Large intestine (tissue), 3 donors: ENCODE measurements at regions not wholly inside any gene's neighbourhood (a gene's known extent, or its start where the extent isn't known, plus 50 kb on each side); places are given as distances from the start of the nearest gene placed in this dataset.

ENCODE experiments used
- DNase-seq, 2 donors: peaks; one replicate each; pipeline versions ENCODE4 v3.0.0 to v3.0.0-alpha.2; 2013
- H3K27ac ChIP-seq: one replicate; pipeline ENCODE4 v1.5.1; 2013; ENCODE audit warnings: low read length
- H3K27me3 ChIP-seq: 2 replicates; pipeline ENCODE4 v1.6.1; 2013; ENCODE audit warnings: low read length; ENCODE audit not compliant: control insufficient read depth, insufficient read depth
- H3K36me3 ChIP-seq: 2 replicates; pipeline ENCODE4 v1.6.1; 2013; ENCODE audit warnings: low read length; ENCODE audit not compliant: control insufficient read depth, insufficient read depth
- H3K4me1 ChIP-seq: one replicate; pipeline ENCODE4 v1.6.1; 2013; ENCODE audit warnings: low read length; ENCODE audit not compliant: control insufficient read depth, insufficient read depth
- H3K4me3 ChIP-seq: one replicate; pipeline ENCODE4 v1.5.1; 2013; ENCODE audit warnings: low read length
- H3K9me3 ChIP-seq: one replicate; pipeline ENCODE4 v1.6.1; 2013; ENCODE audit warnings: mild to moderate bottlenecking, low read depth, low read length, moderate library complexity; ENCODE audit not compliant: control insufficient read depth
- WGBS: methylation state at CpG from one replicate; pipeline ENCODE4 v1.1.5; 2013; ENCODE audit warnings: low lambda C conversion rate; ENCODE audit not compliant: insufficient coverage; 5-methylcytosine and 5-hydroxymethylcytosine counted together

DNA sequence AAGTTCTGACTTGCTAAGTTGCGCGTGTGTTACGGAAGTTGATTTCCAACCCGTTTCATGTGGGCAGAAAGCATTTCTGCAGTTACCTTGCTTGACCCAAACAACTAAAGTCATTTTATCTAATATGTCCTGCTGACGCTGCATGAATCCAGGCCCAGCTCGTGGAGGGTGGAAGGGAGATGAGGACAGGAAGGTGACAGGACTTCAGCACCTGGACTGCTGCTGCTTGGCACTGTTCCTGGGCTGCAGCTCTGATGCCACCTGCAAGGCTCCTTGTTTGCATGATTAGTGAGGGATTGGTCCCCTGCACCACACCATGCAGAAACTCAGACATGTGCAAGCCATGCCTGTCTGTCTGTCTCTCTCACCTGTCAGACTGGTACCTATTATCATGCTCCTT is 198.4 kb downstream of the PRDM2 start:
- H3K27ac ChIP-seq: no peak overlapping the region
- peaks cover 4% of the 10 kb centered on the region for H3K27me3 ChIP-seq
- DNase-seq: no peak
- H3K4me1 ChIP-seq: peaks cover 2% of the 10 kb centered on the region
- no peaks in the 10 kb centered on the region for H3K9me3 ChIP-seq
- H3K4me3 ChIP-seq: no peak overlapping the region
- H3K36me3 ChIP-seq: no peaks in the 10 kb centered on the region
- no CpG with 5 or more reads among the region's 6 CpGs for WGBS

DNA sequence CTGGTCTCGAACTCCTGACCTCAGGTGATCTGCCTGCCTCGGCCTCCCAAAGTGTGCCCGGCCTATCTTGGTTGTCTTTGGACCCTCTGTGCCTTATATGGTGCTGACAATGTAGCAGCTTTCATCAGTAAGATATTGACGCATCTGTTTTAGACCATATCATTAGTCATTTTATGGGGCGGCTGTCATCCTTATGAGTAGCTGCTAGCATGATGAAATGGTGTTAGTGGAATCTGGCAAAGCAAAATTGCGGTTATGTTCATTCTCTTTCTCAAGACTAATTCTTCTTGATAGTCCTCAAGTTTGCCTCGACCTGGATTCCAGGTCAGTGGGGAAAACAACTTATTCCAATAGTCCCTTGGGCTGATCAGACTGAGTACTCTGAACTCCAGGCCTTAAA is 199.9 kb downstream of the PRDM2 start:
- Histone ChIP-seq H3K36me3 (no peaks in the 10 kb centered on the region), H3K9me3 (peaks cover 5% of the 10 kb centered on the region), H3K4me3 (no peak overlapping the region), H3K4me1 (peaks cover 2% of the 10 kb centered on the region), H3K27ac (no peak overlapping the region), H3K27me3 (no peaks in the 10 kb centered on the region)
- 100% methylated on average over 2 of the region's 7 CpGs for WGBS
- DNase-seq: no peak

DNA sequence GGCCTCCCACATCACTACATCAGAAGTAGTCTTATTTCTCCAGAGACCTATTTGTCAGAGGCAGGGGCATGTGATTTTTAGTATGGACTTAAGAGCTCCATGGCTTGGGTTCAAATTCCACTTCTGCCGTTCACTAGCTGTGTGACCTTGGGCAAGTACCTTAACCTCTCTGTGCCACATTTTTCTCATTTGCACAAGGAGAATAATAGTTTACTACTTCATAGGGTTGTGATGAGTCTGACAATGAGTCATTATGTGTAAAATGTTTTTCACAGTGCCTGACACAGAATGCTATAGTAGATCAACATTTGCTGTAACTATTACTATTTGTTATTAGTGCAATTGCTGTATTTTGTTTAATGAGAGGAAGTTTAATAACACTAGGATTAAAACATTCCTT is 200.6 kb downstream of the PRDM2 start:
- DNase-seq: no peak
- no peaks in the 10 kb centered on the region for H3K36me3 ChIP-seq
- H3K27me3 ChIP-seq: no peaks in the 10 kb centered on the region
- no peak overlapping the region for H3K27ac ChIP-seq
- no peak overlapping the region for H3K4me3 ChIP-seq
- H3K9me3 ChIP-seq: peaks cover 5% of the 10 kb centered on the region
- no CpG with 5 or more reads among the region's 1 CpG for WGBS
- H3K4me1 ChIP-seq: peaks cover 2% of the 10 kb centered on the region

DNA sequence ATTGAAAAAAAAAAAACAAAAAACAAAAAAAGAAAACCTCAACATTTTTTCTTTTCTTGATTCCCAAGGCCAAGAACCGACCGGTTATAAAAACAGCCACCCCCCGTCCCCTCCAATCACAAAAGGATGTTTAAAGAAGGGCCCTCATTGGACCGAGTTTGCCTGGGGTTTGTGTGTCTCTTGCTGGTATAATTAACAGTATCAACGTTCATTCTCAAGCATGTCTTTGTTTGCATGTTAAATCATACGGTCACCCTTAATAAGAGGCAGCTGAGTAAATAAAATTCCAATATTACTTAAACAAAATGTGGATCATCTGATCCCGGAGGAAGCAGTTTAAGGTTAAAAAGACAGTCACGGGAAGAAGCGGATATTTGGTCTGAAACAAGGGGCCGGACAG is 201.1 kb downstream of the PRDM2 start:
- 8% methylated on average over 2 of the region's 10 CpGs for WGBS
- no peak for DNase-seq
- Histone ChIP-seq H3K36me3 (no peaks in the 10 kb centered on the region), H3K27me3 (no peaks in the 10 kb centered on the region), H3K9me3 (peaks cover 5% of the 10 kb centered on the region), H3K4me1 (peaks cover 2% of the 10 kb centered on the region), H3K4me3 (no peak overlapping the region), H3K27ac (no peak overlapping the region)

DNA sequence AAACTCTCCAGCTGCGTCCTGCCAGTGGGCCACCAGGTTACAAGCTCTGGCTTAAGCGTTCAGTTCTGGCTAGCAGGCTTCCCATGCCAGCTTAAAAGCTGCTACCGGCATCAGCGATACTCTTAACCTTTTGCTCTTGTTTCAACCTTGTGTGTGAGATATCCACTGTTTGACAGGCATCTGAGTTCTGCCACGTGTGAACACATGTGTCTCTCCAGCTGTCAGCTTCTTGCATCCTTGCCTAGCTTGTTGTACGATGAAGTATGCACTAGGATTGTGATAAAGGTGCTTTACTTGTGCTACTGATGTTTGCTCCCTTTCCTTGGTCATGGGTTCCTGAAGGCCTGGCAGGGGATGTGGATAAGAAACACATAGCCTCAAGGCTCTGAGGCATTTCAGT is 201.6 kb downstream of the PRDM2 start:
- Histone ChIP-seq H3K27ac (no peak overlapping the region), H3K9me3 (peaks cover 5% of the 10 kb centered on the region), H3K4me1 (peaks cover 2% of the 10 kb centered on the region), H3K36me3 (no peaks in the 10 kb centered on the region), H3K27me3 (no peaks in the 10 kb centered on the region), H3K4me3 (no peak overlapping the region)
- no CpG with 5 or more reads among the region's 6 CpGs for WGBS
- DNase-seq: no peak

DNA sequence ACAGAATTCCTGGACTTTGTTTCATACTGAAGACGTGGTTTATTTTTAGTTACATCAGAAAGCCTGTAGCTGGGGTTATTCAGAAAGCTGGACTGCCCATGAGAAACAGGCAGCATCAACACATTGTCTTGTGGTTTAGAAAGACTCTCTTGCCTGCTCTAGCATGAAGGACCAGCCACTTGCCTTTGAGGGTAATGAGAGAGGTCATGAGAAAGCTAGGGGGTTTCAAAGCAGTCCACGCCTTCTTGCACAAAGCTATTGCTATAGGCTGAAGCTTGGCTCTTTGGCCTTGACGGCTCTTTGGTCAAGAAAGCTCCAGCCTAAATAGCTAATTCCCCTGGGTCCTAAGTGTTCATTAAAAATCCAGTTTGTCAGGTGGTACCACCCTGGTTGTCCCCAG is 208.1 kb downstream of the PRDM2 start:
- WGBS: no CpG with 5 or more reads among the region's 3 CpGs
- Histone ChIP-seq H3K36me3 (no peaks in the 10 kb centered on the region), H3K27ac (no peak overlapping the region), H3K27me3 (no peaks in the 10 kb centered on the region), H3K4me3 (no peak overlapping the region), H3K4me1 (peaks cover 5% of the 10 kb centered on the region), H3K9me3 (peaks cover 5% of the 10 kb centered on the region)
- DNase-seq: peak in 1 of 2 donors; percentile 12

DNA sequence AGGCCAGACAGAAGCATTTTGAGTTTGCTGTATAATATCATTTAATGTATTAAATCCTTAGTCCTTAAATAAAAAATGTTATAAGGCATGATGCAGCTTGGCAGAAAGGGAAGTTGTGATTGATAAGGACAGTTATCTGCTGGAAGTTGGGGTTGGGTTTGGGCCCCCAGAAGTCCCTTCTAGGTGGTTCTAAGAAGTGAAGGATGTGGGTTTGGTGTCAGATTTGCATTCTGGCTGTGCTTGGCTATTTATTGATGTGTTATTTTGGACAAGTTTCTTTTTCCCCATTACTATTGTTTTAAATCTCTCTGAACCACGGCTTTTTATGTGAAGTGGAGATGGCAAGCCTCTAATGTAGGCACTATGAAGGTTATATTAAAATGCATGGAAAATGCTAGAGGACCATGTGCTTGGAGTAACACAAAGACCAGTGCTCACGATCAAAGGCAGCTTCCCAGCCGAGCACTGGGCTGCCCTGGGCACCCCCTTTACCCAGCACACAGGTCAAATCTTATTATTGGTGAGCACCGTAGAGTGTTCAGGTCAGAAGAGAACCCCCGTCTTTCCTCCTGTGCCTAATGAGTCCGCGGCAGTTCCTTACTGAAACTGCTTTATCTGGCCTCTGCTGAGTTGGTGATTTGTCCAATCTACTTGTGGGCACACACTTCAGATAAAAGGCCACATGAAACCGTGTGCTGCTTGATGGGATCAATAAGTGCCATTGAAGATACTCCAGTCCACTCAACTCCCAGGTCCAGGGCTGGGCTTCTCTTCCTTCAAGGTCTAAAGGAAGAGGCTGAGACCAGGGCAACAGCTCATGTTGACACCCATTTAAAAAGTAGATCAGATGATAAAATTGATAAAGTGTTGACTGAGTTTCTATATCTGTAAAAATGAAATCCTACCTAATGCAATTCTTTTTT is 212.0 kb downstream of the PRDM2 start:
- H3K9me3 ChIP-seq: no peaks in the 10 kb centered on the region
- no peak overlapping the region for H3K27ac ChIP-seq
- peaks cover 5% of the 10 kb centered on the region for H3K4me1 ChIP-seq
- no CpG with 5 or more reads among the region's 8 CpGs for WGBS
- H3K4me3 ChIP-seq: no peak overlapping the region
- no peak for DNase-seq
- no peaks in the 10 kb centered on the region for H3K27me3 ChIP-seq
- H3K36me3 ChIP-seq: no peaks in the 10 kb centered on the region

DNA sequence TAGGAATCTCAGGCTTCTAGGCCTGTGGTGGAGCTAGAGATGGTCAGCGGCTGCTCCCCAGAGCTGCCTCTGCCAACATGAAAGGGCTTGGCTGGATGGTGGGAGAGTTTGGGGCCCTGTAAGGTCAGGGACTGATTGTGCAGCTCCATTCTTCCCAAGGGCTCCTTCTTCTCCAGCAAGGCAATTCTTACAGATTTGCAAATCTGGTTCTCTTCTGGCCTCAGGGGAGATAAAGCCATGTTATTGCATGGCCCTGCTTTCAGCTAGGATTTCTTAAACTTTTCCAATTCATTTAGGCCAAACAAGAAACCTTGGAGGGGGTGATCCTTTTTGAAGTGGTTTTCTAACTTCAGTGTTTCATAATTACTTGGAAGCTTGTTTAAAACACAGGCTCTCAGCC is 213.4 kb downstream of the PRDM2 start:
- no CpG with 5 or more reads among the region's 1 CpG for WGBS
- H3K36me3 ChIP-seq: no peaks in the 10 kb centered on the region
- no peak for DNase-seq
- no peak overlapping the region for H3K27ac ChIP-seq
- peaks cover 7% of the 10 kb centered on the region for H3K4me1 ChIP-seq
- no peaks in the 10 kb centered on the region for H3K27me3 ChIP-seq
- no peaks in the 10 kb centered on the region for H3K9me3 ChIP-seq
- H3K4me3 ChIP-seq: no peak overlapping the region

DNA sequence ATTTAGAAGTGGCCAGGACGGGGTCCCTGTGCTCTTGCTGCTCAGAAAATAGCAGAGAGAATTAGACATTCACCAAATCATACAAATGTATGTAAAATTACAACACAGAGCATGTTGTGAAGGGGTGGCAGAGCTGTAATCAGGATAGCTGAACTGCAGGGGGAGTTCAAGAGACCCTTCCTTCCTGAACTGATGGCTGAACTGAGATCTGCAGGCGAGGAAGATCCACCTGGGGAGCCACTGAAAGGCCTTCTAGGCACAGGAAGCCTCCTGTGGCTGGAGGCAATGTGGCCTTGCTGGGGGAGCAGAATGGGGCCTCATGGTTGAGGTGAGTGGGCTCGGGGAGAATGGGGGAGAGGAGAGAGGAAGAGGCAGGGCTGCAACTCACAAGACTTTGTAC is 216.5 kb downstream of the PRDM2 start:
- Histone ChIP-seq H3K9me3 (no peaks in the 10 kb centered on the region), H3K4me3 (no peak overlapping the region), H3K27me3 (no peaks in the 10 kb centered on the region), H3K4me1 (peaks cover 10% of the 10 kb centered on the region), H3K36me3 (no peaks in the 10 kb centered on the region), H3K27ac (no peak overlapping the region)
- no peak for DNase-seq
- no CpG with 5 or more reads among the region's 3 CpGs for WGBS

DNA sequence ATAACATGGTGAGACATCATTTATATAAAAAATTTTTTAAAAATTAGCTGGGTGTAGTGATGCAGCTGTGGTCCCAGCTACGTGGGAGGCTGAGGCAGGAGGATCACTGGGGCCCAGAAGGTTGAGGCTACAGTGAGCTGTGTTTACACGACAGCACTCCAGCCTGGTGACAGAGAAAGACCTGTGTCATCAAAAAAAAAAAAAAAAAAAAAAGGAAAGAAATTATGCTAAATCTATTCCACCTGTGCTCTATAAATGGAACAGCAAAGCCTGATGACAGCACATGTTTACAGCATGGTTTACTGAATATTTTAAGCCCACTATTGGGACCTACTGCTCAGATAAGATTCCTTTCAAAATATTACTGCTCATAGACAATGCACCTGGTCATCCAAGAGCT is 217.6 kb downstream of the PRDM2 start:
- Histone ChIP-seq H3K27ac (no peak overlapping the region), H3K36me3 (no peaks in the 10 kb centered on the region), H3K27me3 (no peaks in the 10 kb centered on the region), H3K4me3 (no peak overlapping the region), H3K4me1 (peaks cover 17% of the 10 kb centered on the region), H3K9me3 (no peaks in the 10 kb centered on the region)
- WGBS: no CpG with 5 or more reads among the region's 2 CpGs
- DNase-seq: no peak

DNA sequence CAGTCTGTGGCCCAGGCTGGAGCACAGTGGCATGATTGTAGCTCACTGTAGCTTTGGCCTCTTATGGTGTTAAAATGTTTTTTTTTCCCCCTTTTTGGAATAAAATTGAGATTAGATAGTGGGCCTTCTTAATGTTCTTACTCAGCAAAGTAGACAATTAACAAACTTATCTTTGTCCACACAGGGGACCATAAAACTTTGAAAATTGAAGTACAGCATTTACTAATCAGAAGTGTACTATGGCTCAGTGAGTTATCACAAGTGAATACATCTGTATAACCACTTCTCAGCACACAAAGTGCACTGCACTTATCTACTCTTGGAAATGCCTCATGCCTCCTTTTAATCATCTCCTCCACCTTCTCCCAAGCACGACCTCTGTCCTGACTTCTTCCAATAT is 218.9 kb downstream of the PRDM2 start:
- no peaks in the 10 kb centered on the region for H3K36me3 ChIP-seq
- no peak overlapping the region for H3K4me3 ChIP-seq
- WGBS: 14% methylated on average over 1 of the region's 1 CpG
- no peaks in the 10 kb centered on the region for H3K9me3 ChIP-seq
- peak; percentile 50 to 83 for DNase-seq
- peaks cover 17% of the 10 kb centered on the region for H3K4me1 ChIP-seq
- H3K27me3 ChIP-seq: no peaks in the 10 kb centered on the region
- H3K27ac ChIP-seq: peak overlapping the region; percentile 24
